ENCODE measurements at regions not wholly inside any gene's neighbourhood (a gene's known extent, or its start where the extent isn't known, plus 50 kb on each side); places are given as distances from the start of the nearest gene placed in this dataset.

GRCh38 chr6:68342286-68342685 lies 292.8 kb upstream of the ADGRB3 start:
- H3K27ac ChIP-seq = no peak overlapping the region
- TF ChIP-seq CTCF (IDR thresholded peaks at IDR 0.05) (no peak), ZFX (IDR thresholded peaks at IDR 0.05; ENCODE audit: borderline replicate concordance) (no peak)

- no peak overlapping the region for H3K27ac ChIP-seq
- TF ChIP-seq CTCF (IDR thresholded peaks at IDR 0.05) (no peak), ZFX (IDR thresholded peaks at IDR 0.05; ENCODE audit: borderline replicate concordance) (no peak)
Measured at GRCh38 chr6:68339488-68340131, 295.5 kb upstream of the ADGRB3 start.

- TF ChIP-seq ZFX (IDR thresholded peaks at IDR 0.05; ENCODE audit: borderline replicate concordance) = no peak
- TF ChIP-seq CTCF (IDR thresholded peaks at IDR 0.05) = no peak
- no peak overlapping the region for H3K27ac ChIP-seq
Measured at GRCh38 chr6:68333442-68333841, 301.6 kb upstream of the ADGRB3 start.

GRCh38 chr6:68328156-68328555 lies 306.9 kb upstream of the ADGRB3 start:
- H3K27ac ChIP-seq = no peak overlapping the region
- TF ChIP-seq ZFX (IDR thresholded peaks at IDR 0.05; ENCODE audit: borderline replicate concordance) = no peak
- no peak for TF ChIP-seq CTCF (IDR thresholded peaks at IDR 0.05)

- TF ChIP-seq ZFX (IDR thresholded peaks at IDR 0.05; ENCODE audit: borderline replicate concordance) (no peak), CTCF (IDR thresholded peaks at IDR 0.05) (no peak)
- H3K27ac ChIP-seq = no peak overlapping the region
Measured at GRCh38 chr6:68326762-68327161, 308.3 kb upstream of the ADGRB3 start.

- TF ChIP-seq CTCF (IDR thresholded peaks at IDR 0.05) (no peak), ZFX (IDR thresholded peaks at IDR 0.05; ENCODE audit: borderline replicate concordance) (no peak)
- H3K27ac ChIP-seq = no peak overlapping the region
Measured at GRCh38 chr6:68317366-68317765, 317.7 kb upstream of the ADGRB3 start.

- H3K27ac ChIP-seq = no peak overlapping the region
- peak; percentile 44 for TF ChIP-seq CTCF (IDR thresholded peaks at IDR 0.05)
- TF ChIP-seq ZFX (IDR thresholded peaks at IDR 0.05; ENCODE audit: borderline replicate concordance) = no peak
Measured at GRCh38 chr6:68313911-68314310, 321.2 kb upstream of the ADGRB3 start.
